H54 (cell line): ENCODE measurements at regions not wholly inside any gene's neighbourhood (a gene's known extent, or its start where the extent isn't known, plus 50 kb on each side); places are given as distances from the start of the nearest gene placed in this dataset.
A peak's percentile ranks its signal among the peaks of the same experiment; 100 is the strongest.

Experiments
- DNase-seq: peaks from one replicate; pipeline ENCODE4 v3.0.0; 2011; ENCODE audit warnings: low spot score, mixed read lengths; ENCODE audit not compliant: insufficient read length
- FAIRE-seq: peaks from 3 replicates; lab custom pipeline; 2011; peaks lifted over from hg19 to GRCh38; lab: Jason Lieb, UNC
- POLR2A ChIP-seq: IDR thresholded peaks from 2 replicates; pipeline ENCODE4 v1.6.1; 2011; ENCODE audit warnings: low read depth, mild to moderate bottlenecking, low read length

DNA sequence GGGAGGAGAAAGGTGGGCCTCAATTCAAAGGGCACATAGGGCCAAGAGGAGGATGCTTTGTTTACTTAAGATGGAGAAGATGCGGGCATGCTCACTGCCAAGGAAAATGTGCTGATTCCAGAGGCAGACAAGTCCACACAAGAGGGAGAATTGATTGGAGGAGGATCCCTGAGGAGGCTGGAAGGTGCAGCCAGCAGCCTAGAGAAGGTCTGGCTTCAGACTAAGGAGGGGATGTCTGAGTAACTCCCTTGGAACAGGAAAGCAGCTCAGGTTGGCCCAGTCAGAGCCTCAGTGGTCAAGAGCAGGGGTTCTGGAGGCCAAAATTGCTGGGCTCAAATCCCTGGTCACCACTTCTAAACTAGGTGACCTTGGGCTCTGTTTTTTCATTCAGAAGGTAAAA is 265.5 kb upstream of the NCKAP5 start:
- TF ChIP-seq POLR2A: no peak
- no peak for DNase-seq
- no peak for FAIRE-seq

- FAIRE-seq: no peak
- no peak for TF ChIP-seq POLR2A
- DNase-seq: no peak
Observed at GRCh38 chr2:133835821-133836619, 267.8 kb upstream of the NCKAP5 start.

DNA sequence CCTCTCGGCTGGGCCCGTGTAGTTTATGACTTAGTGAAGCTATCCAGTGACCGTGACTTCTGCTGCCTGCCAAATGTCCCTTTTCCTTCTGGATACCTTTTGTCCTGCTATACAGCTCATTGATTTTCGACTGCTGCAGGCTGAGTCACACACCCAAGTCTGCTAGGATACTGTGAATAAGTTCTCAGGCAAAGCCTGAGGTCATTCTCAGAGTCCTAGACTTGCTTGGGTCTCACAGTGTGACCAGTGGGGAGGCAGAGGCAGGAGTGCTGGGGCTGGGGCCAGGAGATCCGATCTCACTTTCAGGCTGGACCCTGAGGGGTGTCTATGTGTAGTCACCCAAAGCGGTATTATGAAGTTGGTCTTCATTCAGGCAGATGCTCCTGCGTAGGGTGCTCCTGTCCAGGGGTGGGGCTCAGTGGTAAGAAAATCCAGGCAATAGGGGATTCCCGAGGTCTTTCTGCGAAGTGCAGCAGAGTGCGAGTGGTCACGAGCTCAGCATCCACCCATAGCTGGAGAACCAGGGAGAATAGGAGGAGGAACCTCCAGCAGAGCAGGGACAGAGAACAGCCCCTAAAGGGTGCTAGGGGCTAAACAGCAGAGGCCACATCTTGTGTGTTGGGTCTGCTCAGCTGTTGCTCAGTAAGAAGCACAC is 268.6 kb upstream of the NCKAP5 start:
- DNase-seq (no peak), FAIRE-seq (no peak)
- TF ChIP-seq POLR2A: no peak

GRCh38 chr2:133837441-133838094 is 269.3 kb upstream of the NCKAP5 start:
- TF ChIP-seq POLR2A: no peak
- no peak for DNase-seq
- FAIRE-seq: no peak

DNA sequence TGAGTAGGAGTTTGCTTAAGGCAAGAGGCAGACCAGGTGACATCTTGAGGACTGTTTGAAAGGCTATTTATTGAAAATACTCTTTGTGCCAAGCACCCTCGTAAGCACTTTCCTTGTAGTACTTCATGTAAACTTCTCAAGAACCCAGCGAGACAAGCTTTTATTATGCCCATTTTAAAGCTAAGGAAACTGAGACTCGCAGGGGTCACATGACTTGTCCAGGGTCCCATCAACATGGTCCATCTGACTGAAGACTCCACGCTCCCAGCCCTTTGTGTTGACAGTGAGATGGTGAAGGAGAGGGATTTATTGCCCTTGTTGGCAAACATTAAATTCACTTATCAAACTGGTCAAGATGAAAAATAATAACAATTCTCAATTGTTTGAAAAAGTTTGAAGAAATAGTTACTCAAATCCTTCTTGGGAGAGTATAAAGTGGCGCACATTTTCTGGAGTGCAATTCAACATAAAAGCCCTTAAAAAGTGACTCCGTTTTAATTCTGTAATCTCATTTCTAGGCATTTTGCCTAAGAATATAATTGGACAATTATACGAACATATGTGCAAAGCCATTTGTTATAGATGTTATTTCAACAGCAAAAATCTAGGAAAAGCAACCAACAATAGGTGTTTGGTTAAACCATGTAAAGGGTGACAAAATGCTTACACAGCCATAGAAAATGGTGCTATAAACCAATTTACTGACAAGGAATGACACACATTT is 270.5 kb upstream of the NCKAP5 start:
- DNase-seq: no peak
- FAIRE-seq: no peak
- TF ChIP-seq POLR2A: no peak

DNA sequence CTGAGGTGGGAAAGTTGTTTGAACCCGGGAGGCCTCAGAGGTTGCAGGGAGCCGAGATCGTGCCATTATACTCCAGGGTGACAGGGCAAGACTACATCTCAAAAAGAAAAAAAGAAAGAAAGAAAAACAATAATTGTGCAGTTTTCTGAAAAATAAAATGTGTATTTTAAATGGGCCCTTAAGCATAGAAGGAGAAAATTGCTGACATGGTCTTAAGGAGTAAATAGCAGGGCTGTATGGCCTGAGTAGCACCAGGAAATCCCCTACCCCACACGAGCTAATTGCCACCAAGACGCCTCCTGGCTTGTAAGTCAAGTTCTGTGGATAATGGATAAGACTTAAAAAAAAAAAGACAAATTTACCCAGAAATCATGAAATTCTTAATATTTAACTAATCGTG is 271.4 kb upstream of the NCKAP5 start:
- no peak for TF ChIP-seq POLR2A
- FAIRE-seq: no peak
- DNase-seq: no peak

- DNase-seq (no peak), FAIRE-seq (no peak)
- TF ChIP-seq POLR2A: no peak
Observed at GRCh38 chr2:133840761-133841160, 272.5 kb upstream of the NCKAP5 start.

DNA sequence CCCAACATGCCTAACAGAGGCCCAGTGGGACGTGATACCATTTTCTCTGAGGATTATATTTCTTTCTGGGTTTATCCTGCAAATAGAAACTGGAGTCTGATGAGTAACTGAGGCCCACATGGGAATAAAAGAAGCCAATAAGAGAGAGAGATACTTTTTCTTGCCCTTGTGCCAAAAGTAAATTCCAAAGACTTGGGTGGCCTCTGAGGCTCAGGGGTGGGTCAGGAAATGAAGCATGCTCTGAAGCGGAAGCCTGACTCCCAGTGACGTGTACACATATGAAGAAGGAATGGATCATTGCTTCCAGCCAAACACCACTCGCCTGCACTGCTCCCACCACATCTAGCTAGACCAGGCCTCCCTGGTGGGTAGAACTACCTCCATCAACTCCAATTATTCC is 273.6 kb upstream of the NCKAP5 start:
- peak; percentile 60 for DNase-seq
- TF ChIP-seq POLR2A: no peak
- peak; percentile 20 for FAIRE-seq

- no peak for TF ChIP-seq POLR2A
- no peak for DNase-seq
- FAIRE-seq: no peak
Observed at GRCh38 chr2:133842446-133842845, 274.2 kb upstream of the NCKAP5 start.

GRCh38 chr2:133843091-133843490 is 274.8 kb upstream of the NCKAP5 start:
- no peak for TF ChIP-seq POLR2A
- no peak for DNase-seq
- FAIRE-seq: no peak

DNA sequence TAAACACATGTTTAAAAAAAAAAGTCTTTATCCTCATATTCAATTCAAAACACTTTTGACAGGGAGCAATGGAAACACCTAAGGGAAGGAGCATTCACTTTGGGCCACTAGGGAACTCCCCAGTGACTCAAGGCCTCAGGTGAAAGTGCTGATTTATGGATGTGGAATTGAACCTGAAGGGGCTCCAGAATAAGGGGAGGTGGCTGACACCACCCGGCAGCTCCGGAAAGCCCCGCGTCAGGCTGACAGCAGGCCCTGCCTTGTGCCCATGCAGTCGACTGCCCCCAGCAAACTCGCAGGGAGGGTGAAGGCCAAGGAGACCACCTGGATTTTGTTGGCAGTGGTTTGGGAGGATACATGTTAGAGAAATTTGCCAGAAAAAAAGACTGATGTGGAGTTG is 275.3 kb upstream of the NCKAP5 start:
- no peak for TF ChIP-seq POLR2A
- FAIRE-seq: no peak
- DNase-seq: no peak

DNA sequence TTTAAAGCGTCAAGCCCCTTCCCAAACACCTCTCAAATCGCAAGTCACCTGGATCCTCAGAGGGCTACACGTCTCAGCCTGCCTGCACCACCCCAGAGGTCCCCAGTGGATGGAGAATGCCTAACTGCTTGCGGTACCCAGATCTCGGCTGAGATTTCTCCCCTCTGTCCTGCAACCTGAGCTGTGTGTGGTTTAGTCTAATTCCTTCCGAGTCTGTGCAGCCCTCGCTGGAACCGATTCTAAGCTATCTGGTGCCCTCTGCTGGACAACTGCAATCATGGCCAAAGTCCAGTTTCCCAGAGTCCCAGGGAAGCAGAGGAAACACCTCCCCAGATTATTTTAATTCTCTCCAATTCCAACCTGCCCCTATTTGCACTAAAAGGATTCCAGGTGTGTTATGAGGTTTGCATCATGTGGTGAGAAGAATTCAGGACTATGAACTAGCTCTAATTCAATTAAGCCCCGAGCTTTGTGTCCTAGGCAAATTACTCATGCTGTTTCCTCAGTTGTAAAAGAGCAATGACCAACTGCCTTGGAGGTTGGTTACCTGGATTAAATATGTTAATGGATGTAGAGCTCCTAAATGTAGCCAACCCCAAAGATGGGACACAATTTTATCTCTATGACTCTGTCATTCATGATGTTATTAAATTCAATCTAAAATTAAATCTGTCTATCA is 276.1 kb upstream of the NCKAP5 start:
- no peak for TF ChIP-seq POLR2A
- DNase-seq (peak; percentile 68), FAIRE-seq (peak; percentile 79)

GRCh38 chr2:133846476-133846875 is 278.2 kb upstream of the NCKAP5 start:
- no peak for FAIRE-seq
- no peak for DNase-seq
- no peak for TF ChIP-seq POLR2A
